Right lobe of liver (tissue), 4 donors: ENCODE measurements at regions not wholly inside any gene's neighbourhood (a gene's known extent, or its start where the extent isn't known, plus 50 kb on each side); places are given as distances from the start of the nearest gene placed in this dataset.

Experiments used
- CTCF ChIP-seq, 4 donors: fragments of 200-600 bp in 3 of 4; fragments of 450-650 bp in 1 of 4; IDR thresholded peaks; one replicate each; pipeline versions ENCODE4 v1.5.1 to v1.8.0; 2016 to 2022; ENCODE audit warnings: antibody characterized with exemption in 4 of 4, mild to moderate bottlenecking in 2 of 4
- POLR2A ChIP-seq: fragments of 450-650 bp; IDR thresholded peaks from one replicate; pipeline ENCODE4 v1.6.1; 2017; ENCODE audit warnings: antibody characterized with exemption, mild to moderate bottlenecking
- donor health status: DM: no; HTN: no; CAD: no.
- donor health status: DM: no; HTN: no; CAD: no.
- donor health status: DM: no; HTN: yes; CAD: no.

GRCh38 chr16:24643489-24643888, 86.0 kb upstream of the TNRC6A start:
- TF ChIP-seq POLR2A = no peak
- no peak for TF ChIP-seq CTCF (IDR thresholded peaks at IDR 0.05)
